GM12891 (cell line): ENCODE measurements at regions not wholly inside any gene's neighbourhood (a gene's known extent, or its start where the extent isn't known, plus 50 kb on each side); places are given as distances from the start of the nearest gene placed in this dataset.

Source experiments
- POLR2A ChIP-seq: IDR thresholded peaks from 2 replicates; pipeline ENCODE4 v1.6.1; 2011; ENCODE audit warnings: low read depth, low read length, control low read depth
- POLR2AphosphoS5 ChIP-seq: IDR thresholded peaks from 2 replicates; pipeline ENCODE4 v1.6.1; 2011; ENCODE audit warnings: low read depth, low read length, control low read depth
- POU2F2 ChIP-seq: IDR thresholded peaks from 2 replicates; pipeline ENCODE4 v1.6.1; 2011; ENCODE audit warnings: low read depth, mild to moderate bottlenecking, control low read depth, low read length, moderate library complexity
- SPI1 ChIP-seq: IDR thresholded peaks from 2 replicates; pipeline ENCODE4 v1.6.1; 2011; ENCODE audit warnings: low read depth, low read length, control low read depth
- TAF1 ChIP-seq: IDR thresholded peaks from 2 replicates; pipeline ENCODE4 v1.6.1; 2011; ENCODE audit warnings: low read depth, low read length, control low read depth

GRCh38 chr4:187059895-187060294, 336.2 kb upstream of the FAT1 start:
- no peak for TF ChIP-seq POLR2A
- TF ChIP-seq POLR2AphosphoS5: no peak
- TF ChIP-seq TAF1: no peak
- TF ChIP-seq SPI1: no peak
- TF ChIP-seq POU2F2: no peak
